SKM-1 (cell line): ENCODE measurements at regions not wholly inside any gene's neighbourhood (a gene's known extent, or its start where the extent isn't known, plus 50 kb on each side); places are given as distances from the start of the nearest gene placed in this dataset.
"Not testable (repeated sequence)": the region's sequence is repeated elsewhere in the genome, so short reads cannot be mapped to it uniquely, and the experiment has no call there.

Experiments
- DNase-seq: peaks from one replicate; lab custom pipeline; 2025; ENCODE audit not compliant: unreplicated experiment; lab: John Stamatoyannopoulos, UW

- DNase-seq, result not testable (repeated sequence)
Observed at GRCh38 chr4:3926271-3926670, 160.1 kb downstream of the ADRA2C start.

GRCh38 chr4:3926969-3927755 lies 161.0 kb downstream of the ADRA2C start:
- DNase-seq, result not testable (repeated sequence)

GRCh38 chr4:3929431-3929830 lies 163.2 kb downstream of the ADRA2C start:
- DNase-seq, result not testable (repeated sequence)

- DNase-seq, result not testable (repeated sequence)
Observed at GRCh38 chr4:3932734-3933133, 166.5 kb downstream of the ADRA2C start.

- DNase-seq, result not testable (repeated sequence)
Observed at GRCh38 chr4:3935406-3935805, 169.2 kb downstream of the ADRA2C start.

- DNase-seq, result no peak
Observed at GRCh38 chr4:3936184-3936583, 170.0 kb downstream of the ADRA2C start.

GRCh38 chr4:3937849-3938562 lies 171.8 kb downstream of the ADRA2C start:
- DNase-seq, result not testable (repeated sequence)

- not testable (repeated sequence) for DNase-seq
Observed at GRCh38 chr4:3938676-3939075, 172.5 kb downstream of the ADRA2C start.

GRCh38 chr4:3939954-3940591 lies 173.9 kb downstream of the ADRA2C start:
- DNase-seq, result not testable (repeated sequence)

GRCh38 chr4:3941735-3942522 lies 175.7 kb downstream of the ADRA2C start:
- not testable (repeated sequence) for DNase-seq

- DNase-seq, result peak; percentile 52
Observed at GRCh38 chr4:3942569-3942971, 176.4 kb downstream of the ADRA2C start.

GRCh38 chr4:3943051-3943450 lies 176.9 kb downstream of the ADRA2C start:
- not testable (repeated sequence) for DNase-seq

GRCh38 chr4:3945511-3946290 lies 179.5 kb downstream of the ADRA2C start:
- DNase-seq, result no peak

- not testable (repeated sequence) for DNase-seq
Observed at GRCh38 chr4:3946553-3946952, 180.4 kb downstream of the ADRA2C start.

GRCh38 chr4:3947761-3948160 lies 181.6 kb downstream of the ADRA2C start:
- not testable (repeated sequence) for DNase-seq

- not testable (repeated sequence) for DNase-seq
Observed at GRCh38 chr4:3948210-3948609, 182.0 kb downstream of the ADRA2C start.

- DNase-seq, result not testable (repeated sequence)
Observed at GRCh38 chr4:3949916-3950315, 183.7 kb downstream of the ADRA2C start.

- not testable (repeated sequence) for DNase-seq
Observed at GRCh38 chr4:3952443-3953139, 186.4 kb downstream of the ADRA2C start.

GRCh38 chr4:3953140-3953489 lies 186.9 kb downstream of the ADRA2C start:
- not testable (repeated sequence) for DNase-seq
